Smooth muscle cell (in vitro differentiated cells): ENCODE measurements at regions not wholly inside any gene's neighbourhood (a gene's known extent, or its start where the extent isn't known, plus 50 kb on each side); places are given as distances from the start of the nearest gene placed in this dataset.

ENCODE experiments used
- DNase-seq: peaks from one replicate; lab custom pipeline; 2025; ENCODE audit not compliant: unreplicated experiment; lab: John Stamatoyannopoulos, UW
- H2AFZ ChIP-seq: fragments of 200-600 bp; sonication (generic); 2 replicates; pipeline ENCODE4 v1.6.0; 2016; ENCODE audit warnings: antibody characterized with exemption, low read depth, mild to moderate bottlenecking
- H3F3A ChIP-seq: fragments of 200-600 bp; sonication (generic); 2 replicates; pipeline ENCODE4 v1.6.0; 2017; ENCODE audit warnings: antibody characterized with exemption, low read depth
- H3K27ac ChIP-seq: fragments of 200-600 bp; sonication (generic); 2 replicates; pipeline ENCODE4 v1.5.1; 2016; ENCODE audit warnings: low read depth, mild to moderate bottlenecking
- H3K27me3 ChIP-seq: fragments of 200-600 bp; sonication (generic); 2 replicates; pipeline ENCODE4 v1.6.1; 2016; ENCODE audit warnings: low read depth, mild to moderate bottlenecking
- H3K36me3 ChIP-seq: fragments of 200-600 bp; sonication (generic); 2 replicates; pipeline ENCODE4 v1.5.1; 2016; ENCODE audit warnings: low read depth
- H3K4me1 ChIP-seq: fragments of 200-600 bp; sonication (generic); 2 replicates; pipeline ENCODE4 v1.5.1; 2016; ENCODE audit warnings: low read depth
- H3K4me2 ChIP-seq: fragments of 200-600 bp; sonication (generic); 2 replicates; pipeline ENCODE4 v1.6.0; 2016; ENCODE audit warnings: mild to moderate bottlenecking
- H3K4me3 ChIP-seq: fragments of 200-600 bp; sonication (generic); 2 replicates; pipeline ENCODE4 v1.5.1; 2016; ENCODE audit warnings: mild to moderate bottlenecking
- H3K79me2 ChIP-seq: fragments of 200-600 bp; sonication (generic); 2 replicates; pipeline ENCODE4 v1.6.0; 2016; ENCODE audit warnings: low read depth, mild to moderate bottlenecking
- H3K9ac ChIP-seq: fragments of 200-600 bp; sonication (generic); 2 replicates; pipeline ENCODE4 v1.6.0; 2016; ENCODE audit warnings: low read depth
- H3K9me3 ChIP-seq: fragments of 200-600 bp; sonication (generic); replicated peaks from 2 replicates; pipeline ENCODE4 v1.5.1; 2016; ENCODE audit warnings: low read depth
- H4K20me1 ChIP-seq: fragments of 200-600 bp; sonication (generic); 2 replicates; pipeline ENCODE4 v1.6.0; 2016; ENCODE audit warnings: low read depth
- WGBS: methylation state at CpG from one replicate; pipeline ENCODE4 v1.1.7; 2016; ENCODE audit warnings: low lambda C conversion rate; 5-methylcytosine and 5-hydroxymethylcytosine counted together
- TF ChIP-seq, protein P1 (sequence below): fragments of 200-600 bp; sonication (generic); IDR thresholded peaks from 2 replicates; pipeline ENCODE4 v1.5.1; 2017; ENCODE audit warnings: borderline replicate concordance, mild to moderate bottlenecking, antibody characterized with exemption; ENCODE audit not compliant: insufficient read depth, poor library complexity, severe bottlenecking

DNA sequence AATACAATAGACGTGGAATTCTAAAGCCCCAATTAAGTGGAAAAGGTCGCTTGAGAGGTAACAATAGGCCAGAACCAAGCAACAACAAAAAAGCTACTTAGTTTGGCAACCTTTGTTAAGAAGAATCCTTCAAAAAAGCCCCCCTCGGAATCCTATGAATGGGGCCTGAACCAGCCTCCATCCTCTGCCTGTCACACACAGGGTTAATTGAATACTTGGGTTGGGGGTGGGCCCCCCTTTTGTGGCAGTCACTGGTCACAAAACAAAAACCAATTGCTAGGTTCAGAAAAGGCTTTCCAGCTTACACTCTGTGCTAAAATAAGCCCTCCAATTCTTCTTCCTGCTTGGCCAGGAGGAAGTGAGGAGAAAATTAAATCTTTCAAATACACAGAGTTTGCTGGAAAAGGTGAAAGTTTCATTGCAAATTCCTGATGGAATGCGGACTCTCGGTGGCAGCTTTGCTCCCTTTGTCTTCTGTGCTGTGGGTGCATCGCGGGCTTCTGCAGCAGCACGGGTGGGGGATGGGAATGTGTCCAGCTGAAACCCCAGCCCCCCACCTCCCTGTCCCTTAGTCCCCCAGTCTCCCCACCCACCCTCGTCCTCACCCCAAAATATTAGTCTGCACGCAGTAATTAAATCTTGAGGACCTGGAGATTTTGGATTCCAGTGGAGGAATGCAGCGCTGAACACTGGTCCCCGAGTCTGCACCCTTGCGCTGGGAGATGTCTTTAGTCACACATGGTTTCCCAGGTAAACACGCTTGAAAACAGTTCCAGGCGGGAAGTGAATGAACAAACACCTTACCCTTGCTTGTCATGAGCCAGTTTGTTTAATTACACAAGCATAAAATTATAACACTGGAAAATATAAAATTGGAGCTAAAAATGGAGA is 254.3 kb downstream of the SOX11 start:
- Histone ChIP-seq H3K4me3 (no peak overlapping the region), H3F3A (no peaks in the 10 kb centered on the region), H3K4me2 (no peak overlapping the region), H3K36me3 (no peaks in the 10 kb centered on the region), H3K9me3 (no peaks in the 10 kb centered on the region), H3K27ac (no peak overlapping the region), H2AFZ (no peak overlapping the region), H3K9ac (no peak overlapping the region), H3K4me1 (peaks cover 27% of the 10 kb centered on the region), H3K79me2 (no peaks in the 10 kb centered on the region), H3K27me3 (peaks cover 4% of the 10 kb centered on the region), H4K20me1 (no peaks in the 10 kb centered on the region)
- TF ChIP-seq, protein P1, sequence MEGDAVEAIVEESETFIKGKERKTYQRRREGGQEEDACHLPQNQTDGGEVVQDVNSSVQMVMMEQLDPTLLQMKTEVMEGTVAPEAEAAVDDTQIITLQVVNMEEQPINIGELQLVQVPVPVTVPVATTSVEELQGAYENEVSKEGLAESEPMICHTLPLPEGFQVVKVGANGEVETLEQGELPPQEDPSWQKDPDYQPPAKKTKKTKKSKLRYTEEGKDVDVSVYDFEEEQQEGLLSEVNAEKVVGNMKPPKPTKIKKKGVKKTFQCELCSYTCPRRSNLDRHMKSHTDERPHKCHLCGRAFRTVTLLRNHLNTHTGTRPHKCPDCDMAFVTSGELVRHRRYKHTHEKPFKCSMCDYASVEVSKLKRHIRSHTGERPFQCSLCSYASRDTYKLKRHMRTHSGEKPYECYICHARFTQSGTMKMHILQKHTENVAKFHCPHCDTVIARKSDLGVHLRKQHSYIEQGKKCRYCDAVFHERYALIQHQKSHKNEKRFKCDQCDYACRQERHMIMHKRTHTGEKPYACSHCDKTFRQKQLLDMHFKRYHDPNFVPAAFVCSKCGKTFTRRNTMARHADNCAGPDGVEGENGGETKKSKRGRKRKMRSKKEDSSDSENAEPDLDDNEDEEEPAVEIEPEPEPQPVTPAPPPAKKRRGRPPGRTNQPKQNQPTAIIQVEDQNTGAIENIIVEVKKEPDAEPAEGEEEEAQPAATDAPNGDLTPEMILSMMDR = no peak
- no peak for DNase-seq
- WGBS = 60% methylated on average over 15 of the region's 15 CpGs

DNA sequence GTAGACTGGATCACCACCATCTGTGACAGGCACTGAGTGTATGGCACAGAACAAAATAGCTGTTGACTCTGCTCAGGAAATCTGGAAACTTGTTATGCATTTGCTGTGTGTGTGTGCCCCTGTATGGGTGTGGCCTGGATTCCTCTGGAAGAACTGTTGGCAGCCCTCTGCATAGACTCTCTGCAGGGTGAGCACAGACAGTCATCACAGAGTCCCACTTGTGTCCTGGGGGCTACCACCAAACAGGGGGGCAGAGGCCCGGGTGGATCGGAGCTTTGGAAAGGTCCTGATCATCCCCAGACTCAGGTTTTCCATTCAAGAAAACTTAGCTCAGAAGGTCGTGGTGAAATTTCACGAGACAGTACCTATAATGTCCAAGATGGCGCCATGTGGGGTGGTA is 258.6 kb downstream of the SOX11 start:
- Histone ChIP-seq H3K4me3 (no peak overlapping the region), H3K27me3 (peaks cover 4% of the 10 kb centered on the region), H3F3A (no peaks in the 10 kb centered on the region), H3K27ac (no peak overlapping the region), H3K4me1 (peaks cover 11% of the 10 kb centered on the region), H3K9me3 (no peaks in the 10 kb centered on the region), H3K36me3 (no peaks in the 10 kb centered on the region), H2AFZ (no peak overlapping the region), H3K9ac (no peak overlapping the region), H4K20me1 (no peaks in the 10 kb centered on the region), H3K4me2 (no peak overlapping the region), H3K79me2 (no peaks in the 10 kb centered on the region)
- WGBS = 95% methylated on average over 5 of the region's 5 CpGs
- TF ChIP-seq, protein P1 = no peak
- no peak for DNase-seq

DNA sequence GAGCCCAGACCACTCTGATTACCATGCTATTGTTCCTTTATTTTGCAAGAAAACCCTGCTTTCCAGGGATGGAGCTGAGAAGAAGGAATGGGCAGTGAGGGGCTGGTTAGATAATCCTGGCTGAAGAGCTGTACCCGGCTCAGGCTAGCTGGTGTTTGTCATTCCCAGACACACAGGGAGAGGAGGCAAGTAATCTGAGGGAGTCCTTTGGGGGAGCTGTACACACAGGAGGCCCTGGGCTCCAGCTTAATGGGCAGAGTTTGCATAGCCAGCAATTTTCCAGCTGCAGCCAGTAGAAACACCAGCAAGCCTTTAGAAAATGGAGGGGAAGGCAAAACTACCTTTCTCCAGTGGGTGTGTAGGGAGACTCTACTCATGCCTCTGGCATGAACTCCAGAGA is 259.3 kb downstream of the SOX11 start:
- Histone ChIP-seq H3K9ac (no peak overlapping the region), H4K20me1 (no peaks in the 10 kb centered on the region), H3K4me1 (peaks cover 10% of the 10 kb centered on the region), H3K79me2 (no peaks in the 10 kb centered on the region), H3K4me2 (no peak overlapping the region), H2AFZ (no peak overlapping the region), H3K27ac (no peak overlapping the region), H3K4me3 (no peak overlapping the region), H3K27me3 (peaks cover 4% of the 10 kb centered on the region), H3F3A (no peaks in the 10 kb centered on the region), H3K9me3 (no peaks in the 10 kb centered on the region), H3K36me3 (no peaks in the 10 kb centered on the region)
- TF ChIP-seq, protein P1 = no peak
- DNase-seq = no peak
- 50% methylated on average over 1 of the region's 1 CpG for WGBS

GRCh38 chr2:5953525-5953924 is 261.3 kb downstream of the SOX11 start:
- H3K27ac ChIP-seq = no peak overlapping the region
- no peaks in the 10 kb centered on the region for H3K4me1 ChIP-seq
- TF ChIP-seq, protein P1 = no peak
- DNase-seq = no peak
- H3K36me3 ChIP-seq = no peaks in the 10 kb centered on the region
- no peaks in the 10 kb centered on the region for H4K20me1 ChIP-seq
- H3F3A ChIP-seq = no peaks in the 10 kb centered on the region
- no peak overlapping the region for H3K9ac ChIP-seq
- 80% methylated on average over 1 of the region's 1 CpG for WGBS
- H3K27me3 ChIP-seq = peaks cover 8% of the 10 kb centered on the region
- no peaks in the 10 kb centered on the region for H3K79me2 ChIP-seq
- H2AFZ ChIP-seq = no peak overlapping the region
- no peak overlapping the region for H3K4me3 ChIP-seq
- no peak overlapping the region for H3K4me2 ChIP-seq
- no peaks in the 10 kb centered on the region for H3K9me3 ChIP-seq
